ENCODE measurements at regions not wholly inside any gene's neighbourhood (a gene's known extent, or its start where the extent isn't known, plus 50 kb on each side); places are given as distances from the start of the nearest gene placed in this dataset.

GRCh38 chr6:91731939-91732338 is 1145.1 kb upstream of the MAP3K7 start:
- DNase-seq, result no peak

- DNase-seq, result no peak
Measured at GRCh38 chr6:91730710-91731109, 1143.8 kb upstream of the MAP3K7 start.

- DNase-seq, result no peak
Measured at GRCh38 chr6:91720324-91720723, 1133.5 kb upstream of the MAP3K7 start.

DNA sequence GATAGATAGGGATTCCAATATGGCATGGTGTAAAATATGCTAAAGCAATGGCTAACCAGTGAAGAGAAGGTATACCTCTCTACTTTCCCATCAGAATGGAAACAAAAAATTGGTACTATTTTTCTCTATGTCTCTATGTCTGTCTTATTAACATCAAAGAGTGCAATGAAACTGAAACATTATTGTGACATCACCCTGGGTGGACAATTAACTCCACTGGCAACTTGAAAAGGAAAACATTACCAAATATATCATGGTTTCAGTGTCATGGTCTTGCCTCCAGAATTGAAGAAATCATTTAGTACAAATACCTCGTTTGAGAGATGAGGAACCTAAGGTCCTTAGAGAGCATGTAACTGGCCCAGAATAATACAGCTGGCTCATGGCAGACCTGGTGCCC is 1132.5 kb upstream of the MAP3K7 start:
- no peak for DNase-seq

DNA sequence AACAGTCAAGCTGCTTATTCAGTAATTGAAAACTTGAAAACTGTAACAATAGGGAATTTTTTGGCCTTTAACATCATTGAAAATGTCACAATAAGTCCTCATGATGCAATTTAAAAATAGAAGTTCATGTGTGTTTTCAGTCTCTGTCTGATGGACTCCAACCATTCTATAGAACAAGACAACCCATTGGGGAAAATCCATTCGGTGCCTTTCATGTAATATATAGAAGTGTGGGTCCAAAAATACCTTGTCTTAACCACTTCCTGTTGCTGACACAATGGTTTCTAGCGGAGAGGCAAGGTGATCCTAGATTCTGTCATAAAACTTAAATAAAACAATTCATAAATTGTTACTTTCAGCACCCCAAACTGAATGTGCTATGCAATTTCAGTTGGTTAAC is 1131.3 kb upstream of the MAP3K7 start:
- no peak for DNase-seq

DNA sequence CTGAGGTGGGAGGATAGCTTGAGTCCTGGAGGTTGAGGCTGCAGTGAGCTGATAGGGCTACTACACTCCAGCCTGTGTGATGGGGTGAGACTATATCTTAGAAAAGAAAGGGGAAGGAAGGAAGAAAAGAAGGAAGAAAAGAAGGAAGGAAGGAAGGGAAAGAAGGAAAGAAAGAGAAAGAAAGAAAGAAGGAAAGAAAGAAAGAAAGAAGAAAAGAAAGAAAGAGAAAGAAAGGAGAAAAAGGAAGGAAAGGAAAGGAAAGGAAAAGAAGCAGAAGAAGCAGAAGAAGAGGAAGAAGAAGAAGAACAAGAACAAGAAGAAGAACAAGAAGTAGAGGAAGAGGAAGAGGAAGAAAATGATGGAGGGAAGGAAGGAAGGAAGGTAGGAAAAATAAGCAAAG is 1130.2 kb upstream of the MAP3K7 start:
- no peak for DNase-seq

GRCh38 chr6:91716361-91716760 is 1129.5 kb upstream of the MAP3K7 start:
- no peak for DNase-seq

GRCh38 chr6:91715171-91715805 is 1128.4 kb upstream of the MAP3K7 start:
- no peak for DNase-seq

DNA sequence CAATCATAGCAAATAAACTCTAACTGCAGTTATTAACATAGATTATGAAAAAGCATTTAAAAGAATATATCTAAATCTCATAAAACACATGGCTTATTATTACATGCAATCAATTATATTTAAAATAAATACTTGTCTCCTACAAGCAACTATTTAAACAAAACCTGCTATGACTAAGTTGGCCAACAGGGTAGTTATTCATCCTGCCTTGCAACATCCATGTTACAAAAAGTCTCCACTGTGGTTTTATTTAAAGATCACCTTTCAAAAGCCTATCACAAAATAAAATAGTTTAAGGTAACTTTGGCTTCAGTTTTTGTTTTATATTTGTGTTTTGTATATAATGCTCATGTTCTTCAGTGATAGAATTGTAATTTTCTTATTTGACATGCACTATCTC is 1127.0 kb upstream of the MAP3K7 start:
- no peak for DNase-seq

DNA sequence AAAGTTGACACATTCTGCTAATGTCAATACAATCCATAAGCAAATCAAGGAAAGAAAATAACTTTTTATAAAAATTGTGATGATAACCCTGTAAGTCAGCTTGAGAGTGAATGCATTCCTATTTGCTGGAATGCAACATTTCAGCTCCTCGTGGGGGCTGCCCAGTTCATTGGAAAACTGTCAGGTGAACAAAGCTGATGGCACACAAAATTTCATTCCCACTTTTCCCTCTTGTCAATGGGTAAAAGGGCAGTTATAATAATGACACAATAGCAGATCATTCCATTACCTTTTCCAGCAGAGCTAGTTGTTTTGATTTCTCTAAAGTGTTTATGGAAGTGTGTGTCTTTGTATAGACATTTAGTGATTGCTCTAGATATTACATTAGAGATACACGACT is 1124.6 kb upstream of the MAP3K7 start:
- no peak for DNase-seq

DNA sequence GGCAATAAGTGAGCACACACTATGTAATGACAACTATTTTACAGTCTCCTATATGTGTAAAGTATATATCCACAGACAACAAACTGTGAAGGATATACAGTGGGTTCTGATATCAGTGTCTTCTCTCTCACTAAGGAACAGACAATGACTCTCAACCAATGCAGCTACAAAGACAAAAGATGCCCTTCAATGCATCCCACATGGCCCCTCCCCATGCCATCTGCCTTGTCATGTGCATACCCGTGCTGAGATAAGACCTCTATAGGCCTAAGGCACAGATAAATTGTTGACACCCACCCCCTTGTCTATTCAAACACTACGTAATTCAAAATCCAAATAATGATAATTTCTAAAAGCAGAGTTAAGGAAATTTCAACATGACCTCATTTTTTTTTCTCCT is 1123.5 kb upstream of the MAP3K7 start:
- DNase-seq, result no peak

- no peak for DNase-seq
Measured at GRCh38 chr6:91708534-91708933, 1121.7 kb upstream of the MAP3K7 start.

GRCh38 chr6:91705646-91706045 is 1118.8 kb upstream of the MAP3K7 start:
- DNase-seq, result no peak

- no peak for DNase-seq
Measured at GRCh38 chr6:91704531-91704930, 1117.7 kb upstream of the MAP3K7 start.

DNA sequence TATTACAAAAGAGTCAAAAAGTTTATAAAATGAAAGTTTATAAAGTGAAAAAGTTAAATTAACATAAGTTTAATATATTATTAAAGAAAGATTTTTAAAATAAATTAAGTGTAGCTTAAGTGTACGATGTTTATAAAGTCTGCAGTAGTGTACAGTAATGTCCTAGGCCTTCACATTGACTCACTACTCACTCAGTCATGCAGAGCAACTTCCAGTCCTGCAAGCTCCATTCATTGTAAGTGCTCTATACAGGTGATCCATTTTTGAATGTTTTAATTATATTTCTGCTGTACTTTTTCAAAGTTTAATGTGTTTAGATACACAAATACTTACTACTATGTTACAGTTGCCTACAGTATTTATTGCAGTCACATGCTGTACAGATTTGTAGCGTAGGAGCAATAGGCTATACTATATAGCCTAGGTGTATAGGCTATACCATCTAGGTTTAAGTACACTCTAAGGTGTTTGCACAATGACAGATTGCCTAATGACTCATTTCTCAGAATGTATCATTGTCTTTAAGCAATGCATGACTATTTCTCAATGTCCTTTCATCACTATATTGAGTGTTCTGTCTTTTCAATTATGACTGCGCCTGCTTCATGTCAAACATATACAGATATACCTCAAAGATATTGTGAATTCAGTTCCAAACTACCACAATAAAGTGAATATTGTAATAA is 1110.3 kb upstream of the MAP3K7 start:
- no peak for DNase-seq

DNA sequence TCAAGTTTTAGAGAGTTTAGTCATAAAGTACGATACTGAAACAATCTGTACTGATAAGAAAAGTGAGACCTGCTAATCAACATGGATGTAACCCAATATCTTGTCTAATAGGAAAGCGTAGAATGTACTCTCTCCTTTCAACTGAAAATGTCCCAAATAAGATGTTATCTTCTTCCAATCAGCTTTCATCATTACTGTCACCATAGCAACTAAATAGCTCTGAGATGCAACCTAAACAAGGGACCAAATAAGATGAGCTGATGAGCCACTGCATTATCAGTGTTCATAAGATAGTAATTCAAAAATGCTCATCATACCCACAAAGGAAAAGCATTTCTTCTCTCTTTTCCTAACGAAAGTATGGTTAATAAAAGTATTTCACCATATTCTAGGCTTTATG is 1108.3 kb upstream of the MAP3K7 start:
- DNase-seq, result no peak

- no peak for DNase-seq
Measured at GRCh38 chr6:91694016-91694654, 1107.3 kb upstream of the MAP3K7 start.

DNA sequence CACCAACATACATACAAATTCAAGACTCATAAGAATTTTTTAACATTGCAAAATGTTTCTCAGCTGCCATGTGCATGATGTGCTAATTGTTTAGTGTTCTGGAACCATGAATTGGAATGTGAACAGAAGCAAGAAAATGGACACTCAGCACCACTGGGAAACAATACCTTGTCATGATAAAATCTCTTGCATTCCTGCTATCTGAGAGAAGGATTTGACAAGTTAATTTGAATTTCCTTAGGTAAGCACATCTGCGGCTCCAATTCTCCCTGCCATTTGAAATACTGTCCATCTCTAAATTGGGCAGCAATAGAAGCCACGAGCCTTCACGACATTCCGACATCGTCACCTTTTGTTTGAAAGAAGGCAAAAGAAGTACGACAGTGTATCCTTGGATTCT is 1104.6 kb upstream of the MAP3K7 start:
- DNase-seq, result no peak

DNA sequence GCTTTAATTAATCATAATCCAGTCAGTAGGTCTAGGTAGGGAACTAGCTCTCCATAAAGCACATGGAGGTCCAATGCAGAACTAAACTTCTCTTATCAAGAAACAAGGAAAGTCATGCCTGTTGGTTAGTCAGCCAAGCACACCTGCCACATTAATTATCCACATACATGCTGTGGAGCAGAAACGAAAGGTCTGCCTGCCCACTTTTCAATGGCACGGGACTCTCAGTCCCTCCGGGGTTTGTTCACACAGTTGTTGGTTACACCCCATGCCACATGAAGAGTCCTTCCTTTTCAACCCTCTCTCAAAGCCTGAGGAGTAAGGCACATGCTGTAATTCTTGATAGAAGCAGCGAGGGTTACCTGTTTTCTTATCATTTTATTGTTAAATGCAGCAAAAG is 1096.4 kb upstream of the MAP3K7 start:
- DNase-seq, result no peak

DNA sequence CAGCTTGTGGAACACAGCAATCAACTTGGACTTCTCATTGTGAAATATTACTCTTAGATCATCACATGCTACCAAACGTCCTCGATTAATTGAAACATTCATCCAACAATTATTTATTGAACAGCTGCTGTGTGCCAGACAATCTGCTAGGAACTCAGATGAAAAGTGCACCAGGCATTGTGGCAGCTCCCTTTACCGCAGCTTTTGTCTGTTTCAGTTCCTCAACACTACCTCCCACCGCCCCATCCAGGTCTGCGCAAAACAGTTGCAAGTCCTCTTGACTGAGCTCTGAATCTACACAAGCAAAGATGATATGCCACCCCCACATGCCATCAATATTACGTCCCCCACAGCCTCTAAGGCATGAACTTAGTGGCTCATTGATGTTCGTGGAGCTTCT is 1094.4 kb upstream of the MAP3K7 start:
- no peak for DNase-seq

- DNase-seq, result no peak
Measured at GRCh38 chr6:91678679-91679446, 1092.0 kb upstream of the MAP3K7 start.

DNA sequence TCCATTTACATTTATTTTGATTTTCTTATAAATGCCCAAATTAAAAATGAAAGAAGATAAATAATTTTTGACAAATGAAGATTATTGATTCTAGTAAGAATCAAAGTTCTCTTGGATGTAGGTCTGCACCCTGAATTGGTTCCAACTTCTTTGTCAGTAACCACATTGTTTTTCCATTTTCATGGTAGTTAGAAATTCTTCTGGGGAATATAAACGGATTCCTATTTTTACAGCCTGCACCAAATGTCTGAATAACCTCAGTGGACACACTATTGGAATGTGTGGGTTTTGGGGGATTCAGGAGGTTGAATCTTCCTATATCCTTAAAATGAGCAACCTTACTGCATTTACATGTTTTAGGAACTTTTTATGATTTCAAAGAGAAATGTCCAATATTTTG is 1085.3 kb upstream of the MAP3K7 start:
- no peak for DNase-seq

DNA sequence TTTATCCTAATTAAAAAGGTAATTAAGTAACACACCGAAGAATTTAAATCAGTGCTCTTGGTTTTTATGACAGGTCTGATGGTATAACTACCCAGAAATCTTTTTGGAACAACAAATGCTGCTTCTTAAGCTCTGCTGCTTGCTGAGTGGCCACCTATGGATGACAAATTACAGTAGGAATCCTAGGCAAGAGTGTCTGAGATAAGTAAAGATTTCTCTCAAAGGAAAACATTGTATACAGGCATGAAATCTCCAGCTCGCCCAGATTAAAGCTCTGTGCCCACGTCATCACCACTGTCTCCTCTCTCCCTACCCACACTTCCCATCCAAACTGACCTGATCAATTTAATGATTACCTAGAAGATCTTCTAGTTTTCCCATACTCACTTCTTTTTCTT is 1083.0 kb upstream of the MAP3K7 start:
- DNase-seq, result no peak

All from NCI-H774 (cell line).